GM18909 (cell line): ENCODE measurements at regions not wholly inside any gene's neighbourhood (a gene's known extent, or its start where the extent isn't known, plus 50 kb on each side); places are given as distances from the start of the nearest gene placed in this dataset.
"Not testable (repeated sequence)": the region's sequence is repeated elsewhere in the genome, so short reads cannot be mapped to it uniquely, and the experiment has no call there.

Experiments used
- ATAC-seq: cut with Tn5 transposase; IDR thresholded peaks from one replicate; pipeline ENCODE4 v1.9.1; 2021; ENCODE audit warnings: mild to moderate bottlenecking; ENCODE audit not compliant: unreplicated experiment, poor library complexity

DNA sequence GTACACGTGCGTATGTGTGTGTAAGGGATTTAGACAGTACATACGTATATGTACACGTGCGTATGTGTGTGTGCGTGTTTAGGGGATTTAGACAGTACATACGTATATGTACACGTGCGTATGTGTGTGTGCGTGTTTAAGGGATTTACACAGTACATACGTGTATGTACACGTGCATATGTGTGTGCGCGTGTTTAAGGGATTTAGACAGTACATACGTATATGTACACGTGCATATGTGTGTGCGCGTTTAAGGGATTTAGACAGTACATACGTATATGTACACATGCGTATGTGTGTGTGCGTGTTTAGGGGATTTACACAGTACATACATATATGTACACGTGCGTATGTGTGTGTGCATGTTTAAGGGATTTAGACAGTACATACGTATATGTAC lies 100.9 kb upstream of the ALKAL2 start:
- ATAC-seq, result not testable (repeated sequence)

DNA sequence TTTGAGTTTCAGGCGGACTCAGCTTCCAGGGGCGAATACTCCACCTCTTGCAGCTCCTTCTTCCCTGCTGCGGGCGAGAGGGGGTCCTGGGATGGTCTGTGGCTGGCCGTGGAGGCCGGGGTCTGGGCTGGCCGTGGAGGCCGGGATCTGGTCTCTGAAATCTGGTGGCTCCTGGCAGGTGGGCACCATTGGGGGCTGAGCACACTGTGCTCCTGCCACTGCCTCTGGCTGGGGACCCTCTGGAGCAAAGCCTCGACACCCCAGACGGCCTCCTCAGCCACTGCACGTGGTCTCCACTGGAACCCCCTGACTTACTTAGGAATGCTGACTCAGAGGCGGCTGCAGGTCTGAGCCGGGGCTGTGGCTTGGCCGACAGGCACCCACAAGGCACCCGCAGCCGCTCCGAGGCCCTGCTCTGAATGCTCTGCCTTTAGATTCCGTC lies 100.1 kb upstream of the ALKAL2 start:
- ATAC-seq, result no peak

DNA sequence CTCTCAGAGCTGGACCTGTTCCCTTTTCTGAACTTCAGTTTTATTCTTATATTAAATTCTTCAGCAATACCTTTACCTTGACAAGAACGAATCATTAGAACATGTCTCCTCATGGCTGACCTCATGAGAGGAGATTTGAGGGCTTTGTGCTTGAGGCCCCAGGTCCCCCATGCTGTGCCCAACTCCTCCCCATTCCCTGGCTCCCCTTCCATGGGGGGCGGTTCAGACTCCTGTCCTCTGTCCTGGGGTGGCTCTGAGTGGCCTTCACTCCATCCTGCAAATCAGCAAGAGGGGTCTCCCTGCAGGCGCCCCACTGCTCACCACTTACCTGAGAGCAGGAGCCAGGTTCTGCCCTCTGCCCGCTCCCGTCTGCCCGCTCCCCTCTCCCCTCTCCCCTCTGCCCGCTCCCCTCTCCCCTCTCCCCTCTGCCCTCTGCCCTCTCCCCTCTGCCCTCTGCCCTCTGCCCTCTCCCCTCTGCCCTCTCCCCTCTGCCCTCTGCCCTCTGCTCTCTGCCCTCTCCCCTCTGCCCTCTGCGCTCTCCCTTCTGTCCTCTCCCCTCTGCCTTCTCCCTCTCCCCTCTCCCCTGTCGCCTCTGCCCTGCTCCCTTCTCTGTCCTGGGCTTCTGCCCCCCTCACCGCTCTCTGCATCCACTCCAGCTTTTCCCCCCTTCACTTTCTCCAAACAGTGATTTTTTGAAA lies 98.7 kb upstream of the ALKAL2 start:
- no peak for ATAC-seq

DNA sequence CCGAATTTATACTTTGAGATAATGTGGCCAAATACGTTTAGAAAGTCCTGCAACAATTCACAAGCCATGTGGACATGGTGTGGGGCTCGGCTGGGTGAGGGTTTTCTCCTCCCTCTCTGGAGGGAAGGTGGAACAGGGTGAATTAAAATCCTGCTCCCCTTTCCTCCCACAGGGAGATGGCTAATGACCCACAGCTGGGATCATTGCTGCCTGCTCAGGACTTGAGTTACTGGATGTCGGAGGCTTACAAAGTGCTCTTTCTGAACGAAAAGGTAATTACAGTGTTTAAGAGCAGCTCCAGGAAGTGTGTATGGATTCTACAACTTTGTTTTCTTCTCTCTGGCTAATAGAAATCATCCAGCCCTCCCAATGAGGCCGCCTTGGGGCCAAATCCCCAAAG lies 97.9 kb upstream of the ALKAL2 start:
- ATAC-seq, result no peak

DNA sequence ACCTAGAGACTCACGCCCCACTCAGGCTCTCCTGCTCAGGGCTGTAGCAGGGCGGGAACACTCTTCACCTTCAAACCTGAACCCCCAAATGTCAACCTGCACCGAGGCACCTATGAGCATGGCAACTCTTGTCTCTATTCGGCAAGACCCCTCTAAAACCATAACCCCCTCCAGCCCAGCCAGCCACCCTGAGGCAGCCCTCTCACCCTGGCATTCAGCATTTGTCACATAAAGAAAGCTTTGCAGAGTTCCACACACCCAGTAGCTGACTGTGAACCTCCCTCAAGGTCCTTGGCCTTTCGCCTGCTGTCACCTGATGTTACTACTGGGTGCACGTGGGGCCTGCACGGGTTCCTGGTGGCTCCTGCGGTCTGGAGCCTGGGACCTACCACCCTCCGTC lies 97.2 kb upstream of the ALKAL2 start:
- ATAC-seq, result no peak

DNA sequence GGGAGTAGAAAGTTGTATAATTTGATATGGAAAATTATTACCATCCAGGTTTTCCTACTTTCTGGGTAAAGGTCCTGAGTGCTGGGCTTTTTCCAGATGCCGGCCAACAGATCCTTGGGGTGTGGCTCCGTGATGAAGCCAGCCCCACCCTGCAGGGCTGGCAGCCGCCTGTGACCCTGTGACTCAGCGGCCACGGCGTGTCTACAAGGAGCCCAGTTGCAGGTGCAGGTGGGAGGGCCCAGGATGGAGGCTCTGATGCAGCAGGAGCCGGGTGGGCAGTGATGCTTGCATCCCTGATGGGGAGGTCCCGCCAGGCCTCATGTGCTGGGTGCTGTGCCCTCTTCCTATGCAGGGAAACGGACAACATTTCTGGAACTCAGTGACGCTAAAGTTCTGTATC lies 96.0 kb upstream of the ALKAL2 start:
- no peak for ATAC-seq

DNA sequence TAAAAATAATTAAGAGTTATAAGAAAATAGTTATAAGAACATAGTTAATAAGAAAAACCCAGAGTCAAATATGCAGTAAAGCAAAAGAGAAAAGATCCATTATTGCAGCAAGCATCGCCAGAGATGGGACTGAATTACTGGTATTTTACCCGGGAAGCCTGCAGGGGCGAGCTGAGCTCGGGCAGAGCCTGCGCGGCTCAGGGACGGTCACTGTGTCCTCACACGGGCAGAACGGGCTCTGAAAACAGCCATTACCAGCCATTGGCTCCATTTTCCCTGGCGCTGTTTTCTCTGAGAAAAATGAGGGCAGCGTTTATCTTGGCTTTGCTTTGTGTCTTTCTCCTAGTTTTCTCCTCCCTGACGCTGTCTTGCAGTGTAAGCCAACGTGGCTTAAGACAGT lies 95.3 kb upstream of the ALKAL2 start:
- no peak for ATAC-seq

DNA sequence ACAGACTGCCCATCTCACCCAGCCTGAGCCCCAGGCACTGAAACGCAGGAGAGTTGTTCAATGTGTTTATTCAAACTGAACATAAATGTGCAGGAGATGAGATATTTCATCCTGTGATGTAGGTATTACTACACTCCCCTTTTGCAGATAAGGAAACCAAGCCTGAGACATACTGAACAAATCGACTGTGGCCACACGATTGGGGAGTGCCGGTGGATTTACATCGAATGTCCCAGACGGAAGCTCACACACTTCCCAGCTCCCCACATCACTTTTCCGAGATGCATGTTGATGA lies 94.8 kb upstream of the ALKAL2 start:
- ATAC-seq, result no peak

DNA sequence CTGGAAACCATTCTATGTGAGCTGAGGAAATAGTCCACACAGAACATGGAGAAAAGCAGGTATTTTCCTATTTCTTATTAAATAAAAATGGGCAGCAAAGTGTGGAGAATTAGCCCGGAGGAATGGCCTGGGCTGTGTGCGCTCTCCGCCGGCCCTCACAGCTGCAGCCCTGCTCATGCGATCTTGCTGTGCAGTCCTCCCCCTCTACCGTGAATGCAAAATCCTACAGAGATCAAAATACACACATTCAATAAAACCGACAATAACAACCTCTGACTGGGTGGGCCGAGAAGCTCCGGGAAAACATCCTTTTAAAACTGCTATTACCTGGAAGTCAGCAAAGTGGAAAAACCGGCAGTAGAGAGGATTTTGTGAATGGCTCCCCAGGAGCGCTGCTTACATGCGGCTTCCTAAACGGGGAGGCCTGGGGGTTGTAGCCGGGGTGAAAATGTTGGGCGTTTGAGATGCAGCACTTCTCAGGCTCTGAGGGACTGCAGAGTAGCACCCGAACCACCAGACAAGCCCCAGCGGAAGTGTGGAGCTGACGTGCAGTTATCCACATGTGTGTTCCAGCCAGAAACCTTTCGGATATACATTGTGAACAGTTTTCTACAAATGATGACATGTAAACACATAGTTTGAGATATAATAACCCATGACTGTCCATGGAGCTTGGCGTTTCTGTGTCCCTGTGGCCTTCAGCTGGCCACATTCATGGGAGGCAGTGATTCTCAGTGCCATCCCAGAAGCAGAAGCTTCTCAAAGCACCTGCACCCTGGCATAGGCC lies 94.2 kb upstream of the ALKAL2 start:
- ATAC-seq, result no peak

DNA sequence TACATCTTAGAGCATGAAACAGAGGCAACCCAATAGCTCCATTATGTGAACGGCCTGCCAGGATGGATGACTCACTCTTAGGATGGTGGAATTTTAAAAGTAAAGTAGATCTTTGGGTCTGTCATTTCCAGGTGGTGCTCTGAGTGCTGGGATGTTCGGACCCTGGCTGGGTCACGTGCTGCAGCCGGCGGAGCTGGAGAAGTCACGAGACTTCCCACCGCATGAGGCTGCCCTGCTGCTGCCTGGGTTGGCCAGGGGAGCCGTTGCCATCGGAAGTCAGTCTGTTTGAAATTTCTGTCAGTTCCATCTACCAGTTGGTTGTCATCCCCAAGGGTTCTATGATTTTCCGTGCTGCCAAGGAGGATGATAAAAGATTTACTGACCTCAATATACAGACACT lies 93.3 kb upstream of the ALKAL2 start:
- ATAC-seq, result no peak

DNA sequence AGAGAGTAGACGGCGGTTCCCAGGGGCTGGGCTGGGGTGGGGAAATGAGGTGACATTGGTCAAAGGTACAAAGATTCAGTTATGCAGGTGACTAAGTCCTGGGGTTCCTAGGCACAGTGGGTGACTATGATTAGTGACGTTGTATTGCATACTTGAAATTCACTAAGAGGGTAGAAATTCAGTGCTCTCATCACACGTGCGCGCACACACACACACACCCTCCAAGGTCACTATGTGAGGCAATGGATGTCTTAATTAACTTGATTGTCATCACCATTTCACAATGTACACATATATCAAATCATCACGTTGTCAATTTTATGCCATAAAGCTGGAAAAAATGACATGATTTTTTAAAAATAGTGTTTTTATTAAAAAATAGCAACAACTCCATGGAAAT lies 92.9 kb upstream of the ALKAL2 start:
- no peak for ATAC-seq

DNA sequence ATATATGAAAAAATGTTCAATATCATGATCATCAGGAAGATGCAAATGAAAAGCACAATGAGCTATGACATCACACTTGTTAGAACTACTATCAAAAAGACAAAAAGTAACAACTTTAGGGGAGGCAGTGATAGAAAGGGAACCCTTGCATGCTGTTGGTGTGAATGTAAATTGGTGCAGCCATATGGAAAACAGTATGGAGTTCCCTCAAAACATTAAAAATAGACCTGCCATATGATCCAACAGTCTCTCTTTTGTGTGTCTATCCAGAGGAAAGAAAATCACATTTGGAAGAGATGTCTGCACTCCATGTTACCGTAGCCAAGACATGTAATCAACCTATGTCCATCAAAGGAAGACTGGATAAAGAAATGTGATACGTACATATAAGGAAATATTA lies 92.3 kb upstream of the ALKAL2 start:
- ATAC-seq, result no peak

DNA sequence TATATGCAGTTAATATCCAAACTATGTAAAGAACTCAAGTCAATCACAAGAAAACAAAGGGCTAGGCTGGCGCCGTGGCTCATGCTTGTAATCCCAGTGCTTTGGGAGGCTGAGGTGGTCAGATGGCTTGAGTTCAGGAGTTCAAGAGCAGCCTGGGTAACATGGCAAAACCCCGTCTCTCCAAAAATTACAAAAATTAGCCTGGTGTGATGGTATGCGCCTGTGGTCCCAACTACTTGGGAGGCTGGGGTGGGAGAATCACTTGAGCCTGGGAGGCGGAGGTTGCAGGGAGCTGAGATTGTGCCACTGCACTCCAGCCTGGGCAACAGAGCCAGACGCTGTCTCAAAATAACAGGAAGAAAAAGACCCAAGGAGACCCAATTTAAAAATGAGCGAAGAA lies 91.9 kb upstream of the ALKAL2 start:
- no peak for ATAC-seq

DNA sequence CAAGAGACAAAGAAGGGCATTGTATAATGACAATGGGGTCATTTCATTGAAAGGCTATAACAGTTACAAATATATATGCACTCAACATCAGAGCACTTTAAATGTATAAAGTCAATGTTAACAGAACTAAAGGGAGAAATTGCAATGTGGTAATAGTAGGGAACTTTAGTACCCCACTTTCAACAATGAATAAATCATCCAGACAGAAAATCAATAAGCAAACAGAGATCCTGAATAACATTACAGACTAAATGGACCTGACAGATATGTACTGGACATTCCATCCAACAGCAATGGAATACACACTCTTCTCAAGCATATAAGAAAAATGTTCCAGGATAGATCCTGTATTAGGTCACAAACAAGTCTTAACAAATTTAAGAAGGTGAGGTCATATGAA lies 90.5 kb upstream of the ALKAL2 start:
- no peak for ATAC-seq

DNA sequence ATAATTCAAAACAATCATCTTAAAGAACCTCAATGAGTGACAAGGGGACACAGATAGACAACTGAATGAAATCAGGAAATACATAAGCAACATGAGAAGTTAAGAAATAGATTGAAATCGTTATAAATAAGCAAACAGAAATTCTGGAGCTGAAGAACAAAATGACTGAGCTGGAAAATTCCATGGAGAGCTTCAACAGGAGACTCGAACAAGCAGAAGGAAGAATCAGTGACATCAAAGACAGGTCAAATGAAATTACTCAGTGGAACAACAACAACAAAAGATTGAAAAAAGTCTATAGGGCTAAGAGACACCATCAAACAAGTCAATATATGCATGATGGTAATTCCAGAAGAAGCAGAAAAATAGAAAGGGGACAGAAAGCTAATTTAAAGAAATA lies 89.5 kb upstream of the ALKAL2 start:
- no peak for ATAC-seq

DNA sequence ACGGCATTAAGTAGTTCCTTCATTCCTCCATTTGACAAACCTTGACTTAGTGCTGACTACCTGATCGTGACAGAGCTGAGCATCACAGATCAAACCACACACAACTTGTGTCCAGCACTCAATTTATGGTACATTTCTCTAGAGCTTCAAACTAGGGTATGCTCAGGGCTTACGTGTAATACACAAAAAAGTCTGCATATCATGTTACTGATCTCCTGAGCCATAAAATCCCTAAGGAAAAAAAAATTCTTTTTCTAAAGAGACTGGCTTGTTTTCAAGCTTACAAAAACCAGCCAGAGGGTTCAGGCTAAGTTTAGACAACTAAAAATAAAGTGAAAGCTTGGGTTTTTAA lies 88.0 kb upstream of the ALKAL2 start:
- ATAC-seq, result no peak

DNA sequence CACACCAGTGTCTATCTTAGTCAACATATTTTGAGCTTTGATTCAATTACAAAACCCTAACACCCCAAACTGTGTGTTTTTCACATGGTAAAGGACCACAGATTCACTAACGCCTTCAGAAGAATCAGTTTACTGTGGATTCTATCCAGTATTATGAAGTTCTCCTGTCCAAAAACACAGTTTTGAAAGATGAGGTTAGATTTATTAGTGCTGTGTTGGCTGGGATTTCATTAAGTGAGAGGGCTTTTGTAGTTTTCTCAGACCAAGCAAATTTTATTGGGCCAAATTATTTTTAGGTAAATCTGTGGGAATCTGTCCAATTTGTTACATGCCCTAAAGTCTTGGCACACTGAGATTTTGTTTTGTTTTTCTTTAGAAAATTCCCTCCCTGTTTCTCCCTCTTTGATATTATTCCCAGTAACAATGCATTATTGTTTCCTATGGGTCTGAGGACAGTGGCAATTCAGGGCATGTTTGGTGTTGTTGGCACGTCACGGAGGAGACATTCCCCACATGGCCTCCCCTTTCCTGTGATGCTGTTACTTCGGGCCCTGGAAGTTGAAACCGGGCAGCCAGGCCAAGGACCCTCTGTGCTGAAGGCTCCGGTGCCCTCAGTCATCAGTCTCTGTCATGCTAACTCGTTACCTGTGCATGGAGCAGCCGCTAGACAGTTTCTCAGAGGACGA lies 87.5 kb upstream of the ALKAL2 start:
- ATAC-seq, result no peak

DNA sequence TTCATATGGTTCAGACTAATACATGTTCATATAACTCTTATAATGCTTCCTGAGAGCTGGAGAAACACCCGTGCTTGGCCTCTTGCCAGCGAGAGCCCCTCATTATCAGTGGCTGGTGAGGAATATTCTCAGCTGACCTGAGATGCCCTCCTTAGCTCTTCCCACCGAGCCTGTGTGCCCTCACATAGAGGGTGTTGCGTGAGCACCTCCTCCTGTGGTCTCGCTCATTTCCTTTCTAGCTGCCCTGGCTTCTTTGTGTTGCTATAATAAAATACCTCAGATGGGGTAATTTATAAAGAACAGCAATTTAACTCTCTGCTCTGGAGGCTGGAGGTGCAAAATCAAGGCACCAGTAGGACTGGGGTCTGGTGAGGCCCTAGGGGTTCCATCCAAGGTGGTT lies 80.5 kb upstream of the ALKAL2 start:
- ATAC-seq, result no peak

DNA sequence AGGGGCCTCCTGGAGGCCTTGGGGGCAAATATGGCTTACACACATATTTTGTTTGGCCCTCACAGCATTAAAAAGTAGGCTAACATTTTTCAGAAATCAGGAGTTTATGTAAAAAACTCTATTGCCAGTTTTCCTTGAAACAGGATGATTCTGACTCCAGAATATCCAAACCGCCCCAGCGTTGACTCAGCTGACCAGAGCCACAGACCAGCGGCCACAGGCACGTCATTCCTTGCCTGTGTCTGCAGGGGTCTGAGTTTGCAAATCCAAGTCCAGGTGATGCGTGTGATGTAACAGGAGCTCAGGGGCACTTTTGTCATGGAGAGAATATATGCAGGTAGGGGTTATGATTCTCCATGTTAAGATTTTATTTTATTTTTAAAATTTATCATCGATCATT lies 79.4 kb upstream of the ALKAL2 start:
- ATAC-seq, result no peak

DNA sequence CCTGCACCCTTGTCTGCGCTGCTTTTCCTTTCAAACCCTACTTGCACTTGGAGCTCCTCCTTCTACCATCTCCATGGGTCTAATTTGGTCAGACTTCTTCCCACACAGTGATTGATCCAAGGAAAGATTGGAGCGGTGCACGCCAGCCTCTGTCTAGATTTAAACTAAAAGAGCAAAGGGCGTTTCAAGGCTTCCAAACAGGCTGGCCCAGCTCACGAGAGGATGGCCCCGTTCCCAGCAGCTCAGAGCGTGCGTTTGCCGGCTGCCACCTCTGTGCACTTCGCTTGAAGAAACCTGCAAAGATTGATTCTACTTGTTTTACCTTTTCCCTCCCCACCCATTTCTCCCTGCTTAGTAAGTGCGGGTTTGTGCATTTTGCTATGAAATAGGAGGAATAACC lies 78.8 kb upstream of the ALKAL2 start:
- no peak for ATAC-seq

DNA sequence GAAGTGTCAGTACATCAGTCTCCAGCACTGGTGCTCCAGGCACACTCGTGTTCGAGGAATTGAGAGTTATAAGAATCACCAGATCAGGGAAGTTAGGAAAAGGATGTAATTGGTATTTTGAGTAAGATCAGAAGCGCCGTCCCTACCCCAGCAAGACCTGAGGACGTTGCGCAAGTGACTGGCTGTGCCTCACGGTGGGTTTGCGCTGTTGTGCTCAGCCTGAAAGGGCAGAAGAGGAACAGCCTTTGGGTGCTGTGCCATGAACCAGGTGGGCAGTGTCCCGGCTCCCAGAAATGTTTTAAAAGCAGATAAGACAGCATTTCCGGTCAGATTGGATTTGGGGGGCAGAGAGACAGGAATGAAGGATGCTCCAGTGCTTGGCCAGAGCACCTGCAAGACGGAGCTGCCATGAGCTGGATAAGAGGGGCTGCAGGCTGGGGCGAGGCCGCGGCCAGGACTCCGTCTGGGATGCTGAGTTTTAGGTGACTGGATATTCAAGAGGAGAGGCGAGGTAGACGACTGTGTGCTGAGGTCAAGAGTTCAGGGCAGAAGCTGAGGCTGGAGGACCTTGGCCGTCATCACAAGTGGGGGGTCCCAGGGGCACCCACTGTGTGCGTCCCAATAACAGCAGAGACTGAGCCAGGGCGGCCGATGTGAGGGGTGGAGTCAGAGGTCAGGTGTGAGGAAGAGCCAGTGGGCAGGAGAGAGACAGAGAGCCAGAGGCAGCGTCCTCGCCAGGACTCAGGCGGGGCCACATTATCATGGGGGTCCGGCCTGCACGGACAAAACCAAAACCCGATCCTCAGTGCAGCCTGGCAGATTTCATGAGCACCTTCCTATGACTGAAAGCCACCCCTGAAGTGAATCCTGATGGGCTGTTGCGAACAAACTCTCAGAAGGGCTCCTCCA lies 77.7 kb upstream of the ALKAL2 start:
- ATAC-seq, result no peak
